ENCODE measurements at regions not wholly inside any gene's neighbourhood (a gene's known extent, or its start where the extent isn't known, plus 50 kb on each side); places are given as distances from the start of the nearest gene placed in this dataset.

DNA sequence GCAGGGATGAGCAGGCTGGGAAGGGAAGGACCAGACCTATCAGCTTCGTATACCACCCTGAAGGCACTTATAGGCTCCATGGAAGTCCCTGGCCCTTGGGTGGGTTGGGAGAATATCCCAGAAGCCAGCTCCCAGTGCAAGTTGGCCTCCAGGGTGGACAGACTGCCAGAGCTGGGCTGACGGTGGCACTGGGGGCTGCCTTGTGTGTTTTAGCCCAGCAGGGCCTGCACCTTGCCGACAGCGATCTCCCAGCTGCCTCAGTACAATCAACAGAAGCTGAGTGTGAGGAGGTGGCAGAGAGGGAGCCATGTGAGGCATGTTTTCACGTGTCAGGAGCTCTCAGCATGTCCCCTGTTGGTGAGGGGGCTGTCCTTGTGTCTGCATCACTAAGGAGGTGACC, 159.5 kb downstream of the VEGFA start:
- Mint-ChIP-seq H3K27me3 (ENCODE audit: low read depth) (no peaks in the 10 kb centered on the region; the same call in 1 of the 2 replicates), H3K4me3 (no peak overlapping the region), H3K9me3 (no peaks in the 10 kb centered on the region), H3K27ac (no peak overlapping the region), H3K4me1 (peaks cover 24 to 30% of the 10 kb centered on the region in 2 experiments), H3K36me3 (ENCODE audit: insufficient read depth in 1 of 3, low read depth in 3 of 3) (no peaks in the 10 kb centered on the region)
- Histone ChIP-seq H3K4me2 (ENCODE audit: insufficient read depth, insufficient read length, low read length) (no peak overlapping the region), H3K79me1 (ENCODE audit: insufficient read depth, low read depth, low read length, poor library complexity, severe bottlenecking) (no peaks in the 10 kb centered on the region), H3K9me3 (ENCODE audit: control insufficient read depth, low read depth, low read length) (no peaks in the 10 kb centered on the region), H3K18ac (ENCODE audit: insufficient read length, low read depth, low read length) (no peak overlapping the region), H3K56ac (ENCODE audit: insufficient read length, low read depth, low read length) (no peak overlapping the region), H4K5ac (ENCODE audit: insufficient read length, low read depth, low read length) (no peak overlapping the region), H2AFZ (ENCODE audit: low read length) (no peak overlapping the region), H4K91ac (ENCODE audit: insufficient read length, low read depth, low read length) (no peak overlapping the region), H3K27me3 (ENCODE audit: insufficient read depth, low read length) (no peaks in the 10 kb centered on the region), H2AK5ac (ENCODE audit: insufficient read length, low read length) (no peak overlapping the region), H3K23ac (ENCODE audit: insufficient read length, low read depth, low read length) (no peak overlapping the region), H3K14ac (ENCODE audit: insufficient read depth, low read length) (no peak overlapping the region), H2BK20ac (ENCODE audit: low read depth, low read length, poor library complexity, severe bottlenecking) (no peak overlapping the region), H3T11ph (ENCODE audit: low read length) (no peak overlapping the region), H3K27ac (ENCODE audit: insufficient read length, low read depth, low read length) (no peak overlapping the region), H3K4me1 (ENCODE audit: insufficient read depth, low read length) (no peaks in the 10 kb centered on the region), H2BK12ac (ENCODE audit: insufficient read length, low read depth, low read length) (no peak overlapping the region), H2BK15ac (ENCODE audit: low read depth, low read length) (no peak overlapping the region), H2BK5ac (ENCODE audit: insufficient read length, low read length) (no peak overlapping the region), H4K8ac (replicated peaks; ENCODE audit: insufficient read length, low read depth, low read length) (no peak overlapping the region), H3K9ac (ENCODE audit: extremely low read depth, insufficient read length, low read length) (no peak overlapping the region), H3K4ac (ENCODE audit: low read depth, low read length) (no peak overlapping the region), H4K20me1 (ENCODE audit: control insufficient read depth, insufficient read depth, insufficient read length) (no peaks in the 10 kb centered on the region), H2BK120ac (ENCODE audit: low read depth, low read length, poor library complexity, severe bottlenecking) (no peak overlapping the region), H3K23me2 (ENCODE audit: insufficient read length, low read depth, low read length, poor library complexity, severe bottlenecking) (no peaks in the 10 kb centered on the region), H3K79me2 (ENCODE audit: insufficient read depth, low read length) (no peaks in the 10 kb centered on the region)
- TF ChIP-seq, protein P1, sequence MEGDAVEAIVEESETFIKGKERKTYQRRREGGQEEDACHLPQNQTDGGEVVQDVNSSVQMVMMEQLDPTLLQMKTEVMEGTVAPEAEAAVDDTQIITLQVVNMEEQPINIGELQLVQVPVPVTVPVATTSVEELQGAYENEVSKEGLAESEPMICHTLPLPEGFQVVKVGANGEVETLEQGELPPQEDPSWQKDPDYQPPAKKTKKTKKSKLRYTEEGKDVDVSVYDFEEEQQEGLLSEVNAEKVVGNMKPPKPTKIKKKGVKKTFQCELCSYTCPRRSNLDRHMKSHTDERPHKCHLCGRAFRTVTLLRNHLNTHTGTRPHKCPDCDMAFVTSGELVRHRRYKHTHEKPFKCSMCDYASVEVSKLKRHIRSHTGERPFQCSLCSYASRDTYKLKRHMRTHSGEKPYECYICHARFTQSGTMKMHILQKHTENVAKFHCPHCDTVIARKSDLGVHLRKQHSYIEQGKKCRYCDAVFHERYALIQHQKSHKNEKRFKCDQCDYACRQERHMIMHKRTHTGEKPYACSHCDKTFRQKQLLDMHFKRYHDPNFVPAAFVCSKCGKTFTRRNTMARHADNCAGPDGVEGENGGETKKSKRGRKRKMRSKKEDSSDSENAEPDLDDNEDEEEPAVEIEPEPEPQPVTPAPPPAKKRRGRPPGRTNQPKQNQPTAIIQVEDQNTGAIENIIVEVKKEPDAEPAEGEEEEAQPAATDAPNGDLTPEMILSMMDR (conservative IDR thresholded peaks at IDR 0.05) = no peak
- DNase-seq = no peak
- no CpG with 5 or more reads among the region's 5 CpGs for whole genome bisulfite sequencing (ENCODE audit: extremely low coverage, insufficient read length, low lambda C conversion rate)
